ENCODE measurements at regions not wholly inside any gene's neighbourhood (a gene's known extent, or its start where the extent isn't known, plus 50 kb on each side); places are given as distances from the start of the nearest gene placed in this dataset.

DNA sequence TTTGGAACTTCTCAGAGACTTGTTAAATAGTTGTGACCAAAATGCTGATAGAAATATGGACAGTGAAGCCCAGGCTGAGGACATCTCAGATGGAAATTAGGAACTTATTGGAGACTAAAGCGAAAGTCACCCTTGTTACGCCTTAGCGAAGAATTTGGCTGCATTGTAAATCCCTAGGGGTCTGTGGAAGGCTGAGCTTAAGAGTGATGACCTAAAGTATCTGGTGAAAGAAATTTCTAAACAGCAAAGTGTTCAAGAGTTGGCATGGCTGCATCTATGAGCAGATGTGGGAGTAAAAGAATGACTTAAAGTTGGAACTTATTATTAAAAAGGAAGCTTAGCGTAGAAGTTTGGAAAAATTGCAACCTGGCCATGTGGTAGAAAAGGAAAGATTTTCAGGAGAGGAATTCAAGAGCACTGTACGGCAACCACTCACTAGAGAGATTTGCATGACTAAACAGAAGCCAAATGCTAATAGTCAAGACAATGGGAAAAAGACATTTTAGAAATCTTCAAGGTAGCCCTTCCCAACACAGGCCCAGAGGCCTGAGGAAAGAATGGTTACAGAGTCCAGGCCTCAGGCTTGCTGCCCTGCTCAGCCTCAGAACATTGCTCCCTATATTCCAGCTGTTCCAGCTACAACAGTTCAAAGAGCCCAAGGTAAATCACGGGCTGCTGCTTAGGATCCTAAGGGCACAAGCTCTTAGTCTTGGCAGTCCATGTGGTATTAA lies 61.6 kb upstream of the TNFRSF21 start:
- no peak overlapping the region for H3K9ac ChIP-seq (ENCODE audit: low read depth, low read length)
- H2AFZ ChIP-seq (replicated peaks; ENCODE audit: low read length, poor library complexity): no peak overlapping the region
- H4K91ac ChIP-seq (ENCODE audit: insufficient read depth, low read depth, low read length): no peak overlapping the region
- H3K4ac ChIP-seq (ENCODE audit: low read depth, low read length): no peak overlapping the region
- no peak overlapping the region for H3K14ac ChIP-seq (replicated peaks; ENCODE audit: low read depth, low read length)
- no TSS peak for BruUV-seq (replicated peaks)
- H4K20me1 ChIP-seq (ENCODE audit: insufficient read depth, low read length): no peaks in the 10 kb centered on the region
- no peak overlapping the region for H3K4me2 ChIP-seq (ENCODE audit: low read depth, low read length)
- no peaks in the 10 kb centered on the region for H3K9me1 ChIP-seq (ENCODE audit: insufficient read depth, low read length)
- no peak overlapping the region for H2AK5ac ChIP-seq (ENCODE audit: low read depth, low read length)
- H3K36me3 ChIP-seq (ENCODE audit: control insufficient read depth, insufficient read depth, low read length): no peaks in the 10 kb centered on the region
- H2BK20ac ChIP-seq (ENCODE audit: low read depth, low read length): no peak overlapping the region
- H3K79me1 ChIP-seq (ENCODE audit: low read depth in 1 of 2, low read length in 2 of 2): no peaks in the 10 kb centered on the region
- no peak for DNase-seq
- dilution Hi-C loops (cut with HindIII; ENCODE audit: low sequenced_read_pairs, unreplicated experiment) (no loop called here), intact Hi-C loops (cut with micrococcal nuclease) (no loop called here), in situ Hi-C loops (cut with MboI; ENCODE audit: low sequenced_read_pairs) (no loop called here)
- no peak overlapping the region for H3K4me3 ChIP-seq (ENCODE audit: insufficient read depth, low read depth, low read length)
- no peak for ATAC-seq (ENCODE audit: low read depth)
- H3K23ac ChIP-seq (ENCODE audit: low read depth, low read length): no peak overlapping the region
- no peaks in the 10 kb centered on the region; the same call in 1 of the 2 replicates for H3K27me3 ChIP-seq (ENCODE audit: control insufficient read depth, insufficient read depth, low read length)
- ChIA-PET CTCF (no interaction called here), POLR2A (ENCODE audit: unreplicated experiment) (no interaction called here)
- H2BK120ac ChIP-seq (ENCODE audit: low read depth, low read length): no peak overlapping the region
- no peak overlapping the region for H4K5ac ChIP-seq (ENCODE audit: low read depth, low read length)
- no peak overlapping the region for H2AK9ac ChIP-seq (replicated peaks; ENCODE audit: low read depth, low read length, poor library complexity)
- H3K56ac ChIP-seq (ENCODE audit: extremely low read depth, insufficient read depth, low read length): no peak overlapping the region
- no peaks in the 10 kb centered on the region for H3K9me3 ChIP-seq (ENCODE audit: control insufficient read depth, insufficient read depth, low read length)
- H3K27ac ChIP-seq (ENCODE audit: insufficient read depth, low read length): no peak overlapping the region
- no peak overlapping the region for H2BK5ac ChIP-seq (ENCODE audit: low read depth, low read length, poor library complexity, severe bottlenecking)
- H3K4me1 ChIP-seq (ENCODE audit: control insufficient read depth, insufficient read depth, low read length): no peaks in the 10 kb centered on the region
- H3K18ac ChIP-seq (ENCODE audit: low read depth, low read length): no peak overlapping the region
- no peak overlapping the region for H4K8ac ChIP-seq (ENCODE audit: low read depth in 2 of 2, low read length in 2 of 2)
- TF ChIP-seq CEBPB (IDR thresholded peaks at IDR 0.05; ENCODE audit: low read depth, low read length): no peak
- no peak for TF ChIP-seq MAZ (IDR thresholded peaks at IDR 0.05; ENCODE audit: borderline replicate concordance, low read depth, low read length)
- TF ChIP-seq SMC3 (IDR thresholded peaks at IDR 0.05; ENCODE audit: low read depth, low read length): no peak
- no peak overlapping the region for H2BK15ac ChIP-seq (ENCODE audit: low read depth, low read length)
- no CpG with 5 or more reads among the region's 6 CpGs for WGBS, 2 experiments (ENCODE audit: extremely low coverage in 2 of 2, insufficient read length in 1 of 2)

Measured in IMR-90 (cell line).